HepG2 (cell line): ENCODE measurements at regions not wholly inside any gene's neighbourhood (a gene's known extent, or its start where the extent isn't known, plus 50 kb on each side); places are given as distances from the start of the nearest gene placed in this dataset.

ENCODE experiments used
- JUND ChIP-seq: sonication (generic); formaldehyde crosslinking; IDR thresholded peaks from 2 replicates; pipeline ENCODE4 v1.8.0; 2022; ENCODE audit warnings: mild to moderate bottlenecking, missing genetic modification reagents
- NCOA2 ChIP-seq: sonication (generic); formaldehyde crosslinking; IDR thresholded peaks from 2 replicates; pipeline ENCODE4 v1.8.0; 2022; ENCODE audit warnings: inconsistent platforms
- NFE2L2 ChIP-seq: fragments of 150-350 bp; IDR thresholded peaks from 2 replicates; pipeline ENCODE4 v1.6.1; 2014; ENCODE audit warnings: low read length
- PAF1 ChIP-seq: IDR thresholded peaks from 2 replicates; pipeline ENCODE4 v1.6.1; 2016; ENCODE audit warnings: missing genetic modification reagents, missing compliant biosample characterization
- SP4 ChIP-seq: sonication (generic); formaldehyde crosslinking; IDR thresholded peaks from 2 replicates; pipeline ENCODE4 v1.8.1; 2023; ENCODE audit warnings: mild to moderate bottlenecking, missing genetic modification reagents
- ZFP41 ChIP-seq: sonication (generic); formaldehyde crosslinking; IDR thresholded peaks from 2 replicates; pipeline ENCODE4 v1.4.0; 2020; ENCODE audit warnings: mild to moderate bottlenecking, missing genetic modification reagents, borderline replicate concordance
- TF ChIP-seq, protein P1 (sequence below): sonication (generic); formaldehyde crosslinking; IDR thresholded peaks from 2 replicates; pipeline ENCODE4 v1.5.0; 2020; ENCODE audit warnings: mild to moderate bottlenecking, missing genetic modification reagents, moderate library complexity
- TF ChIP-seq, protein P2 (sequence below), 2 experiments: sonication (generic) in 1 of 2; formaldehyde crosslinking in 1 of 2; IDR thresholded peaks; 2 replicates each; pipeline versions ENCODE4 v1.5.1 to v1.6.1; 2011 to 2020; ENCODE audit warnings: borderline replicate concordance in 1 of 2, low read depth in 1 of 2, low read length in 1 of 2, mild to moderate bottlenecking in 1 of 2, missing genetic modification reagents in 1 of 2, moderate library complexity in 1 of 2
- TF ChIP-seq, protein P3 (sequence below), 2 experiments: IDR thresholded peaks; 2 replicates each; pipeline ENCODE4 v1.6.1; 2011 to 2012; ENCODE audit warnings: low read length in 2 of 2, borderline replicate concordance in 1 of 2, low read depth in 1 of 2, mild to moderate bottlenecking in 1 of 2, moderate library complexity in 1 of 2

DNA sequence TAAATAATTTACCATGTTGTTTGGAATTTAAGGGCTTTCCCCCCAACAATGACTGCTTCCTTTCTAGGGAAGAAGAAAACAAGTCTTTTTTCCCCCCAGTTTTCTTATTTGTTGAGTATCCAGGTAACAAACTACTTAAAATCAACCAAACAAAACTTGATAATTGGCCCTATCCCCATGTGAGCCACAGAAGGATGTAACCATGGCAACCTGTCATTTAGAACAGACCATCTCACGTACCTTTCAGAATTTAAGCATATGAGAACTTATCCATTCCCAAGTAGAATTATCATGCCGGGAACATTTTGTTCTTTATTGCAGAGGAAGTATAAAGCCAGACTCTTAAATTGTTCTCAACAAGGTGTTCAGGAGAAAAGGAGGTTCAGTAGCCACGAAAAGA is 392.3 kb downstream of the CETN3 start:
- TF ChIP-seq ZFP41 (CRISPR knock-in tag) (no peak), JUND (no peak), NCOA2 (CRISPR knock-in tag) (no peak), PAF1 (no peak), NFE2L2 (no peak), SP4 (CRISPR knock-in tag) (no peak)
- TF ChIP-seq, protein P1, sequence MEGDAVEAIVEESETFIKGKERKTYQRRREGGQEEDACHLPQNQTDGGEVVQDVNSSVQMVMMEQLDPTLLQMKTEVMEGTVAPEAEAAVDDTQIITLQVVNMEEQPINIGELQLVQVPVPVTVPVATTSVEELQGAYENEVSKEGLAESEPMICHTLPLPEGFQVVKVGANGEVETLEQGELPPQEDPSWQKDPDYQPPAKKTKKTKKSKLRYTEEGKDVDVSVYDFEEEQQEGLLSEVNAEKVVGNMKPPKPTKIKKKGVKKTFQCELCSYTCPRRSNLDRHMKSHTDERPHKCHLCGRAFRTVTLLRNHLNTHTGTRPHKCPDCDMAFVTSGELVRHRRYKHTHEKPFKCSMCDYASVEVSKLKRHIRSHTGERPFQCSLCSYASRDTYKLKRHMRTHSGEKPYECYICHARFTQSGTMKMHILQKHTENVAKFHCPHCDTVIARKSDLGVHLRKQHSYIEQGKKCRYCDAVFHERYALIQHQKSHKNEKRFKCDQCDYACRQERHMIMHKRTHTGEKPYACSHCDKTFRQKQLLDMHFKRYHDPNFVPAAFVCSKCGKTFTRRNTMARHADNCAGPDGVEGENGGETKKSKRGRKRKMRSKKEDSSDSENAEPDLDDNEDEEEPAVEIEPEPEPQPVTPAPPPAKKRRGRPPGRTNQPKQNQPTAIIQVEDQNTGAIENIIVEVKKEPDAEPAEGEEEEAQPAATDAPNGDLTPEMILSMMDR, result no peak
- TF ChIP-seq, protein P2, sequence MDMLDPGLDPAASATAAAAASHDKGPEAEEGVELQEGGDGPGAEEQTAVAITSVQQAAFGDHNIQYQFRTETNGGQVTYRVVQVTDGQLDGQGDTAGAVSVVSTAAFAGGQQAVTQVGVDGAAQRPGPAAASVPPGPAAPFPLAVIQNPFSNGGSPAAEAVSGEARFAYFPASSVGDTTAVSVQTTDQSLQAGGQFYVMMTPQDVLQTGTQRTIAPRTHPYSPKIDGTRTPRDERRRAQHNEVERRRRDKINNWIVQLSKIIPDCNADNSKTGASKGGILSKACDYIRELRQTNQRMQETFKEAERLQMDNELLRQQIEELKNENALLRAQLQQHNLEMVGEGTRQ (IDR thresholded peaks at IDR 0.05; ENCODE audit: low read depth, low read length), result no peak
- TF ChIP-seq, protein P2 (CRISPR knock-in tag; IDR thresholded peaks at IDR 0.05; ENCODE audit: borderline replicate concordance), result no peak
- TF ChIP-seq, protein P3, sequence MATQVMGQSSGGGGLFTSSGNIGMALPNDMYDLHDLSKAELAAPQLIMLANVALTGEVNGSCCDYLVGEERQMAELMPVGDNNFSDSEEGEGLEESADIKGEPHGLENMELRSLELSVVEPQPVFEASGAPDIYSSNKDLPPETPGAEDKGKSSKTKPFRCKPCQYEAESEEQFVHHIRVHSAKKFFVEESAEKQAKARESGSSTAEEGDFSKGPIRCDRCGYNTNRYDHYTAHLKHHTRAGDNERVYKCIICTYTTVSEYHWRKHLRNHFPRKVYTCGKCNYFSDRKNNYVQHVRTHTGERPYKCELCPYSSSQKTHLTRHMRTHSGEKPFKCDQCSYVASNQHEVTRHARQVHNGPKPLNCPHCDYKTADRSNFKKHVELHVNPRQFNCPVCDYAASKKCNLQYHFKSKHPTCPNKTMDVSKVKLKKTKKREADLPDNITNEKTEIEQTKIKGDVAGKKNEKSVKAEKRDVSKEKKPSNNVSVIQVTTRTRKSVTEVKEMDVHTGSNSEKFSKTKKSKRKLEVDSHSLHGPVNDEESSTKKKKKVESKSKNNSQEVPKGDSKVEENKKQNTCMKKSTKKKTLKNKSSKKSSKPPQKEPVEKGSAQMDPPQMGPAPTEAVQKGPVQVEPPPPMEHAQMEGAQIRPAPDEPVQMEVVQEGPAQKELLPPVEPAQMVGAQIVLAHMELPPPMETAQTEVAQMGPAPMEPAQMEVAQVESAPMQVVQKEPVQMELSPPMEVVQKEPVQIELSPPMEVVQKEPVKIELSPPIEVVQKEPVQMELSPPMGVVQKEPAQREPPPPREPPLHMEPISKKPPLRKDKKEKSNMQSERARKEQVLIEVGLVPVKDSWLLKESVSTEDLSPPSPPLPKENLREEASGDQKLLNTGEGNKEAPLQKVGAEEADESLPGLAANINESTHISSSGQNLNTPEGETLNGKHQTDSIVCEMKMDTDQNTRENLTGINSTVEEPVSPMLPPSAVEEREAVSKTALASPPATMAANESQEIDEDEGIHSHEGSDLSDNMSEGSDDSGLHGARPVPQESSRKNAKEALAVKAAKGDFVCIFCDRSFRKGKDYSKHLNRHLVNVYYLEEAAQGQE (IDR thresholded peaks at IDR 0.05; ENCODE audit: borderline replicate concordance in 1 of 2, low read depth in 1 of 2, low read length in 2 of 2), result no peak
